GM10266 (cell line): ENCODE measurements at regions not wholly inside any gene's neighbourhood (a gene's known extent, or its start where the extent isn't known, plus 50 kb on each side); places are given as distances from the start of the nearest gene placed in this dataset.
A peak's percentile ranks its signal among the peaks of the same experiment; 100 is the strongest.

Source experiments
- DNase-seq: peaks from one replicate; pipeline ENCODE4 v3.0.0; 2012; ENCODE audit errors: extremely low spot score
- CTCF ChIP-seq: IDR thresholded peaks from 2 replicates; pipeline ENCODE4 v1.5.1; 2012; ENCODE audit warnings: mild to moderate bottlenecking, low read depth; ENCODE audit not compliant: control insufficient read depth, insufficient read depth; ENCODE audit errors: missing control alignments

- peak; percentile 81 for TF ChIP-seq CTCF
- peak; percentile 36 for DNase-seq
These were observed 53.9 kb downstream of the OTOR start for GRCh38 chr20:16801919-16802651.

GRCh38 chr20:16802652-16802935 is 54.4 kb downstream of the OTOR start:
- no peak for DNase-seq
- no peak for TF ChIP-seq CTCF

- DNase-seq: peak; percentile 46
- TF ChIP-seq CTCF: peak; percentile 85
These were observed 56.0 kb downstream of the OTOR start for GRCh38 chr20:16803965-16804792.

GRCh38 chr20:16804793-16805187 is 56.6 kb downstream of the OTOR start:
- no peak for DNase-seq
- TF ChIP-seq CTCF: no peak

- DNase-seq: no peak
- no peak for TF ChIP-seq CTCF
These were observed 57.9 kb downstream of the OTOR start for GRCh38 chr20:16806061-16806460.

- TF ChIP-seq CTCF: no peak
These were observed 58.7 kb downstream of the OTOR start for GRCh38 chr20:16806886-16807285.

GRCh38 chr20:16808796-16809195 is 60.6 kb downstream of the OTOR start:
- no peak for DNase-seq
- TF ChIP-seq CTCF: no peak

More at GRCh38 chr20:16806886-16807285, 58.7 kb downstream of the OTOR start:
- no peak for DNase-seq
